C4-2B (cell line): ENCODE measurements at regions not wholly inside any gene's neighbourhood (a gene's known extent, or its start where the extent isn't known, plus 50 kb on each side); places are given as distances from the start of the nearest gene placed in this dataset.
"Not testable (repeated sequence)": the region's sequence is repeated elsewhere in the genome, so short reads cannot be mapped to it uniquely, and the experiment has no call there.

Source experiments
- H3K27ac ChIP-seq: fragments of 450-650 bp; 2 replicates; pipeline ENCODE4 v1.5.1; 2017
- CTCF ChIP-seq: fragments of 450-650 bp; conservative IDR thresholded peaks from 2 replicates; pipeline ENCODE4 v1.5.1; 2017; ENCODE audit warnings: mild to moderate bottlenecking
- ZFX ChIP-seq: fragments of 450-650 bp; IDR thresholded peaks from 2 replicates; pipeline ENCODE4 v1.6.1; 2017

- TF ChIP-seq ZFX (no peak), CTCF (no peak)
- no peak overlapping the region for H3K27ac ChIP-seq
These were observed 214.4 kb upstream of the SOX2 start for GRCh38 chr3:181497358-181497757.

- no peak overlapping the region for H3K27ac ChIP-seq
- TF ChIP-seq CTCF = no peak
- TF ChIP-seq ZFX = no peak
These were observed 218.3 kb upstream of the SOX2 start for GRCh38 chr3:181493423-181493822.

- no peak overlapping the region for H3K27ac ChIP-seq
- TF ChIP-seq CTCF = no peak
- no peak for TF ChIP-seq ZFX
These were observed 223.2 kb upstream of the SOX2 start for GRCh38 chr3:181488536-181488935.

- no peak overlapping the region for H3K27ac ChIP-seq
- TF ChIP-seq CTCF (no peak), ZFX (no peak)
These were observed 224.3 kb upstream of the SOX2 start for GRCh38 chr3:181487236-181487978.

- no peak overlapping the region for H3K27ac ChIP-seq
- no peak for TF ChIP-seq ZFX
- no peak for TF ChIP-seq CTCF
These were observed 225.4 kb upstream of the SOX2 start for GRCh38 chr3:181486141-181486885.

- H3K27ac ChIP-seq = no peak overlapping the region
- TF ChIP-seq ZFX (no peak), CTCF (no peak)
These were observed 227.7 kb upstream of the SOX2 start for GRCh38 chr3:181484026-181484425.

GRCh38 chr3:181475146-181475545 lies 236.6 kb upstream of the SOX2 start:
- H3K27ac ChIP-seq = not testable (repeated sequence)
